ENCODE measurements at regions not wholly inside any gene's neighbourhood (a gene's known extent, or its start where the extent isn't known, plus 50 kb on each side); places are given as distances from the start of the nearest gene placed in this dataset.

DNA sequence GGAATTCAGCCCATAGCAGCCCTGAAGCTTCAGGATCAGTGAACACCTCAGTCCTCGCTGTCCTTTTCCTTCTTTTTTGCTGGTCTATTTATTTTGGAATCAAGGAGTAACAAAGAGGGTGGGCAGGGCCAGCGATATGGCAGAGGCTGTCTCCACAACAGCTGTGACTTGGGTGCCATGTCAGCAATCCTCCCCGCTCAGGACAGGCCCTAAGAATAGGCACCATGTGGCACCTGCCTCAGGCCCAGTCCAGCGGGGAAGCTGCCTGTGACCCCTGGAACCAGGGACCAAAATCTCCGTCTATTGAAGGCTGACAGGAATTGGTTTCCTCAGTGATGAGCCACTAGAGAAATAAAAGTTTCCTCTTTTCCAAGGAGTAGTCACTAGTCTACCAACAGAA lies 58.6 kb upstream of the TNR start:
- Histone ChIP-seq H3K9me1 (ENCODE audit: control insufficient read depth, extremely low read depth, insufficient read depth, low read length) (no peaks in the 10 kb centered on the region), H3K27ac (ENCODE audit: control insufficient read depth, insufficient read depth, low read length) (no peak overlapping the region), H3K4me3 (ENCODE audit: control insufficient read depth in 2 of 3, extremely low read depth in 1 of 3, insufficient read depth in 2 of 3, low read depth in 1 of 3, low read length in 3 of 3) (no peak overlapping the region), H2AFZ (ENCODE audit: control insufficient read depth, low read length) (no peak overlapping the region), H3K36me3 (ENCODE audit: control insufficient read depth in 2 of 2, extremely low read depth in 1 of 2, insufficient read depth in 2 of 2, low read length in 2 of 2) (no peaks in the 10 kb centered on the region), H3K79me2 (ENCODE audit: control insufficient read depth, insufficient read depth, low read length) (no peaks in the 10 kb centered on the region), H3K9ac (ENCODE audit: control insufficient read depth, extremely low read depth, insufficient read depth, low read length) (no peak overlapping the region), H3K4me2 (ENCODE audit: control insufficient read depth, extremely low read depth, insufficient read depth, low read depth, low read length) (no peak overlapping the region), H3K9me3 (ENCODE audit: control insufficient read depth, low read depth, low read length) (no peaks in the 10 kb centered on the region), H3K27me3 (ENCODE audit: control insufficient read depth, extremely low read depth, insufficient read depth, low read length) (no peaks in the 10 kb centered on the region), H4K20me1 (ENCODE audit: control insufficient read depth, extremely low read depth, insufficient read depth, low read length) (no peaks in the 10 kb centered on the region), H3K4me1 (ENCODE audit: control insufficient read depth, extremely low read depth, insufficient read depth, low read length) (no peaks in the 10 kb centered on the region)
- dilution Hi-C loops (cut with MboI; ENCODE audit: extremely low pct_ligation_motif_present, low sequenced_read_pairs), result no loop called here
- FAIRE-seq (no peak), DNase-seq (ENCODE audit: low read depth, low spot score) (no peak)
- TF ChIP-seq, protein P1, sequence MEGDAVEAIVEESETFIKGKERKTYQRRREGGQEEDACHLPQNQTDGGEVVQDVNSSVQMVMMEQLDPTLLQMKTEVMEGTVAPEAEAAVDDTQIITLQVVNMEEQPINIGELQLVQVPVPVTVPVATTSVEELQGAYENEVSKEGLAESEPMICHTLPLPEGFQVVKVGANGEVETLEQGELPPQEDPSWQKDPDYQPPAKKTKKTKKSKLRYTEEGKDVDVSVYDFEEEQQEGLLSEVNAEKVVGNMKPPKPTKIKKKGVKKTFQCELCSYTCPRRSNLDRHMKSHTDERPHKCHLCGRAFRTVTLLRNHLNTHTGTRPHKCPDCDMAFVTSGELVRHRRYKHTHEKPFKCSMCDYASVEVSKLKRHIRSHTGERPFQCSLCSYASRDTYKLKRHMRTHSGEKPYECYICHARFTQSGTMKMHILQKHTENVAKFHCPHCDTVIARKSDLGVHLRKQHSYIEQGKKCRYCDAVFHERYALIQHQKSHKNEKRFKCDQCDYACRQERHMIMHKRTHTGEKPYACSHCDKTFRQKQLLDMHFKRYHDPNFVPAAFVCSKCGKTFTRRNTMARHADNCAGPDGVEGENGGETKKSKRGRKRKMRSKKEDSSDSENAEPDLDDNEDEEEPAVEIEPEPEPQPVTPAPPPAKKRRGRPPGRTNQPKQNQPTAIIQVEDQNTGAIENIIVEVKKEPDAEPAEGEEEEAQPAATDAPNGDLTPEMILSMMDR (optimal IDR thresholded peaks at IDR 0.05 in 1 of 3, IDR thresholded peaks at IDR 0.05 in 1 of 3, conservative IDR thresholded peaks at IDR 0.05 in 1 of 3; ENCODE audit: extremely low read depth in 1 of 3, insufficient read depth in 2 of 3, low read length in 3 of 3), result no peak
- no peak for TF ChIP-seq EZH2 (IDR thresholded peaks at IDR 0.05; ENCODE audit: low read length)

DNA sequence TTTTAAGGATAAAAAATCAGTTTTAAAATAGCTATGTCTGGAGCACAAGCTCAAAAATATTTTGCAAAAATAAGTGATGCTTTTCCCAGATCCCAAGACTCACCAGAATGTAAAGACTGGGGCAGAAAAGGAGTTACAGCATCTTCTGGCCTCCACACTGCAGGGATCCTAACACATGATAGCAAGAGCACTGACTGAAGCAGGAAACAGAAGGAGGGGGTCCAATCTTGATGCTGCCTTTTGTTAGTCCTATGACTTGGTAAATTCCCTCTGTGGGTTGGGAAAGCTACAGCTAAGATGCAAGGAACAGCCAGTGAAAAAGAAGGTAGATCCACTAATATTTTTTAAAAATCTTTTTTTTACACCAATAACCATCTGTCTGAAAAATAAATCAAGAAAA lies 54.2 kb upstream of the TNR start:
- no peak overlapping the region for H2AFZ ChIP-seq (ENCODE audit: control insufficient read depth, low read length)
- H3K4me1 ChIP-seq (ENCODE audit: control insufficient read depth, extremely low read depth, insufficient read depth, low read length), result no peaks in the 10 kb centered on the region
- no peak overlapping the region for H3K27ac ChIP-seq (ENCODE audit: control insufficient read depth, insufficient read depth, low read length)
- no peak for TF ChIP-seq EZH2 (IDR thresholded peaks at IDR 0.05; ENCODE audit: low read length)
- TF ChIP-seq, protein P1 (optimal IDR thresholded peaks at IDR 0.05 in 1 of 3, IDR thresholded peaks at IDR 0.05 in 1 of 3, conservative IDR thresholded peaks at IDR 0.05 in 1 of 3; ENCODE audit: extremely low read depth in 1 of 3, insufficient read depth in 2 of 3, low read length in 3 of 3), result no peak
- no peaks in the 10 kb centered on the region for H3K79me2 ChIP-seq (ENCODE audit: control insufficient read depth, insufficient read depth, low read length)
- no peak for DNase-seq (ENCODE audit: low read depth, low spot score)
- no peaks in the 10 kb centered on the region for H3K9me3 ChIP-seq (ENCODE audit: control insufficient read depth, low read depth, low read length)
- H3K36me3 ChIP-seq (ENCODE audit: control insufficient read depth in 2 of 2, extremely low read depth in 1 of 2, insufficient read depth in 2 of 2, low read length in 2 of 2), result no peaks in the 10 kb centered on the region
- no peak overlapping the region for H3K4me3 ChIP-seq (ENCODE audit: control insufficient read depth in 2 of 3, extremely low read depth in 1 of 3, insufficient read depth in 2 of 3, low read depth in 1 of 3, low read length in 3 of 3)
- no peak for FAIRE-seq
- H3K27me3 ChIP-seq (ENCODE audit: control insufficient read depth, extremely low read depth, insufficient read depth, low read length), result no peaks in the 10 kb centered on the region
- no peaks in the 10 kb centered on the region for H4K20me1 ChIP-seq (ENCODE audit: control insufficient read depth, extremely low read depth, insufficient read depth, low read length)
- H3K4me2 ChIP-seq (ENCODE audit: control insufficient read depth, extremely low read depth, insufficient read depth, low read depth, low read length), result no peak overlapping the region
- dilution Hi-C loops (cut with MboI; ENCODE audit: extremely low pct_ligation_motif_present, low sequenced_read_pairs), result no loop called here
- H3K9ac ChIP-seq (ENCODE audit: control insufficient read depth, extremely low read depth, insufficient read depth, low read length), result no peak overlapping the region
- H3K9me1 ChIP-seq (ENCODE audit: control insufficient read depth, extremely low read depth, insufficient read depth, low read length), result no peaks in the 10 kb centered on the region
